Ascending aorta (tissue), 2 donors: ENCODE measurements at regions not wholly inside any gene's neighbourhood (a gene's known extent, or its start where the extent isn't known, plus 50 kb on each side); places are given as distances from the start of the nearest gene placed in this dataset.

Experiments used
- DNase-seq, 2 donors: peaks; one replicate each; pipeline ENCODE4 v3.0.0-alpha.2; 2019; ENCODE audit warnings: low spot score in 2 of 2
- H3K27ac ChIP-seq, 2 donors: fragments of 200-600 bp; sonication (generic); one replicate each; pipeline ENCODE4 v1.5.1; 2016 to 2017; ENCODE audit warnings: mild to moderate bottlenecking in 1 of 2
- H3K27me3 ChIP-seq: fragments of 200-600 bp; sonication (generic); one replicate; pipeline ENCODE4 v1.5.1; 2017
- H3K36me3 ChIP-seq, 2 donors: fragments of 200-600 bp; sonication (generic); one replicate each; pipeline ENCODE4 v1.5.1; 2016
- H3K4me1 ChIP-seq, 2 donors: fragments of 200-600 bp; sonication (generic); one replicate each; pipeline ENCODE4 v1.5.1; 2016 to 2017; ENCODE audit warnings: mild to moderate bottlenecking in 1 of 2
- H3K4me3 ChIP-seq, 2 donors: fragments of 200-600 bp; sonication (generic); one replicate each; pipeline ENCODE4 v1.5.1; 2016 to 2017; ENCODE audit warnings: mild to moderate bottlenecking in 1 of 2
- H3K9me3 ChIP-seq, 2 donors: fragments of 200-600 bp; sonication (generic); one replicate each; pipeline ENCODE4 v1.5.1; 2016
- intact Hi-C: fragments of 100-400 bp; cut with DNase I; formaldehyde crosslinking; loops from one replicate; pipeline ENCODE4 v1.15.1; 2023
- TF ChIP-seq, protein P1 (sequence below), 3 experiments: fragments of 200-600 bp in 2 of 3; fragments of 450-650 bp in 1 of 3; sonication (generic) in 2 of 3; IDR thresholded peaks; one replicate each; pipeline ENCODE4 v1.5.1; 2016 to 2019; ENCODE audit warnings: antibody characterized with exemption in 3 of 3, mild to moderate bottlenecking in 1 of 3, moderate library complexity in 1 of 3

DNA sequence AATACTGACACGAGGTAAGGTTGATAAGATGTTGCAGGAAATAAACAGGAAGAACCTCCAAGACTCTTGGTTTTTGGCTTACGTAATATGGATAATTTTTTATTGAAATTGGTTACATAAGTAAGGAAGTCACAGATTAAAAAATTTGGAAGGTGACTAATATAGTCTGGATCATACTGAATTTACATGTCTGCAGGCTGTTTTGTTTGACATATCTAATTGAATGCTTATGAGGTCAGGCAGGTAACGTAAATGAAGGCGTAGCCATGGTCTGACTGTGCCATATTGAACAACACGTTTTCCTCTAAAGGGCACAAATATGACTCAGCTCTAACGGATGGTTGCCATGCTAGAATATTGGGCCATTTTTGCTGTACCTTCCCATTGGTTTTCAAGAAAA, 648.1 kb upstream of the NOVA1 start:
- TF ChIP-seq, protein P1, sequence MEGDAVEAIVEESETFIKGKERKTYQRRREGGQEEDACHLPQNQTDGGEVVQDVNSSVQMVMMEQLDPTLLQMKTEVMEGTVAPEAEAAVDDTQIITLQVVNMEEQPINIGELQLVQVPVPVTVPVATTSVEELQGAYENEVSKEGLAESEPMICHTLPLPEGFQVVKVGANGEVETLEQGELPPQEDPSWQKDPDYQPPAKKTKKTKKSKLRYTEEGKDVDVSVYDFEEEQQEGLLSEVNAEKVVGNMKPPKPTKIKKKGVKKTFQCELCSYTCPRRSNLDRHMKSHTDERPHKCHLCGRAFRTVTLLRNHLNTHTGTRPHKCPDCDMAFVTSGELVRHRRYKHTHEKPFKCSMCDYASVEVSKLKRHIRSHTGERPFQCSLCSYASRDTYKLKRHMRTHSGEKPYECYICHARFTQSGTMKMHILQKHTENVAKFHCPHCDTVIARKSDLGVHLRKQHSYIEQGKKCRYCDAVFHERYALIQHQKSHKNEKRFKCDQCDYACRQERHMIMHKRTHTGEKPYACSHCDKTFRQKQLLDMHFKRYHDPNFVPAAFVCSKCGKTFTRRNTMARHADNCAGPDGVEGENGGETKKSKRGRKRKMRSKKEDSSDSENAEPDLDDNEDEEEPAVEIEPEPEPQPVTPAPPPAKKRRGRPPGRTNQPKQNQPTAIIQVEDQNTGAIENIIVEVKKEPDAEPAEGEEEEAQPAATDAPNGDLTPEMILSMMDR (IDR thresholded peaks at IDR 0.05), result no peak
- no peak for DNase-seq

GRCh38 chr14:27253966-27254365, 656.1 kb upstream of the NOVA1 start:
- intact Hi-C loops, result no loop called here
- H3K27ac ChIP-seq, result no peak overlapping the region
- TF ChIP-seq, protein P1 (IDR thresholded peaks at IDR 0.05), result no peak
- no peaks in the 10 kb centered on the region for H3K27me3 ChIP-seq
- no peak for DNase-seq
- H3K4me3 ChIP-seq, result no peak overlapping the region
- H3K9me3 ChIP-seq, result no peaks in the 10 kb centered on the region
- H3K4me1 ChIP-seq, result no peaks in the 10 kb centered on the region
- H3K36me3 ChIP-seq, result no peaks in the 10 kb centered on the region

More for the DNA sequence above, 648.1 kb upstream of the NOVA1 start:
- Histone ChIP-seq H3K27me3 (no peaks in the 10 kb centered on the region), H3K4me3 (no peak overlapping the region), H3K4me1 (no peaks in the 10 kb centered on the region), H3K36me3 (no peaks in the 10 kb centered on the region), H3K27ac (no peak overlapping the region), H3K9me3 (no peaks in the 10 kb centered on the region)
- intact Hi-C loops, result no loop called here

DNA sequence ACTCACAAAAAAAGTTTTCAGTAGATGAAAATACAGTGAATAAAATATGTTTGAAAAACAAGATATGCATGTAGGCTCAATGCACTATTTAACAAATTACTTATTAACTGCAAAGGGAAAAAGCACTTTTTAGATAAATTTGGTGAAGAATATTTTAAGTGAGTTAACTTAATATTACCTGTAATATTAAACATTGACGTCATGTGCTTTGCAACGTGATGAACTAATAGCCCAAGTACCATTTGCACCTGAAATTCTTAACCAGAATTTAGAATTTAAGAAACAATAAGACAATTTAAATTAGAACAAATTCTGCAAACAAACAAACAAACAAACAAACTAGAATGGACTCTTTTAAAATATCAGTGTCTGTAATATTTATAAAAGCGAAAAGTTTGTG, 659.0 kb upstream of the NOVA1 start:
- intact Hi-C loops, result no loop called here

DNA sequence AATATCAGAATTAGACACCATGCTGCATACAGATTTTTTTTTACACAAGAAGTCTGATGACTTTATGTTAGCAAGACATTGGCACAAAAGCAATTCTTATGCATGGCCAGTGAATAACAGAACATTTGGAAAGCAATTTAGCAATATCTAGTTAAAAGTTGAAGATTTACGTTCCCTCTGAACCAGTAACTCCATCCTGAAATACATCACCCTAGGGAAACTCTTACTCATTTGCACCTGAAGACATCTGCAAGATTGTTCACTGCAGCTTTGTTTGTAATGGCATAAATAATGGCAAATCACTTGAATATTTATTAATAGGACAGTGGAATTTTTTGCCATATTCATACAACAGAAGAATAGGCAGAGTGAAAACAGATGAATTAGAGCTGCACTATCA, 670.0 kb upstream of the NOVA1 start:
- TF ChIP-seq, protein P1 (IDR thresholded peaks at IDR 0.05), result no peak
- intact Hi-C loops, result no loop called here
- Histone ChIP-seq H3K4me3 (no peak overlapping the region), H3K9me3 (no peaks in the 10 kb centered on the region), H3K27ac (no peak overlapping the region), H3K4me1 (no peaks in the 10 kb centered on the region), H3K36me3 (no peaks in the 10 kb centered on the region), H3K27me3 (no peaks in the 10 kb centered on the region)
- no peak for DNase-seq

More for the DNA sequence above, 659.0 kb upstream of the NOVA1 start:
- Histone ChIP-seq H3K27me3 (no peaks in the 10 kb centered on the region), H3K4me1 (no peaks in the 10 kb centered on the region), H3K9me3 (no peaks in the 10 kb centered on the region), H3K4me3 (no peak overlapping the region), H3K27ac (no peak overlapping the region), H3K36me3 (no peaks in the 10 kb centered on the region)
- no peak for DNase-seq
- TF ChIP-seq, protein P1 (IDR thresholded peaks at IDR 0.05), result no peak

DNA sequence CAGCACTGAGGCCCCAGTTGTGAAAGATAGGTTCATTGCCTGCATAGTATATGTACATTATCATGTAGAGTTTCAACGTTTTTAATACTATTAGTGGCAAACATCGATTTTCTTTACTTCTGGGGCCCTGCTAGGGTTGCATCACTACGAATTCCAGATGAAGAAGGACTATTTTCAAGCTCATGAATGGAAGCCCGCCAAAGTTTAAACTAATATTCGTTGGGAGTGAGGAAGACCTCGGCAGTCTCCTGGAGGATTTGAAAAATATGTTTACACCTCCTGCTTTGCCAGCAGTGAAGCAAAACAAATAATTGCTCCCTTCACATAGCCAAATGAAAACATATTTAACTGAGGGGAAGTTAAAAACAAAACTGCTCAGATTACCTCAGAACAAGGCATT, 672.9 kb upstream of the NOVA1 start:
- TF ChIP-seq, protein P1 (IDR thresholded peaks at IDR 0.05), result no peak
- H3K4me1 ChIP-seq, result no peaks in the 10 kb centered on the region
- H3K9me3 ChIP-seq, result no peaks in the 10 kb centered on the region
- no peaks in the 10 kb centered on the region for H3K36me3 ChIP-seq
- DNase-seq, result no peak
- H3K27ac ChIP-seq, result no peak overlapping the region
- intact Hi-C loops, result no loop called here
- H3K27me3 ChIP-seq, result no peaks in the 10 kb centered on the region
- no peak overlapping the region for H3K4me3 ChIP-seq

DNA sequence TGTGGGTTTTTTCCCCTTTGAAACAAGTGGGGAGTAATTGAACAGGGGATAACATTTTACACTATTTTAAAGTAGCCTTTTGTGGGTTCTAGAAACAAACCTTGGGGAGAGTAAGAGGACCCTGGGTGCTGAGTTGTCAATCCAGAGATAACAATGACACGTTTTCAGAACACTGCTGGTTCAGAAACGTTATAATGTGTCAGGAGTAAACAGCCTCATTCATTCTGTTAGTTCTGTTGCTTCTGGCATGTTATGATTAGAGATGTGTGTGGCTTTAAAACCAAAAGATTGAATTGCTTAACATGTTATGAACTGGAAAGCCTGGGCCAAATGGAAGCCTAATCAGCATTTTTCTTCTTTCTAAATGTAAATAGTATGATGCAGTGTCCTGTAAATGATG, 680.5 kb upstream of the NOVA1 start:
- H3K36me3 ChIP-seq, result no peaks in the 10 kb centered on the region
- TF ChIP-seq, protein P1 (IDR thresholded peaks at IDR 0.05), result no peak
- no peak overlapping the region for H3K27ac ChIP-seq
- H3K9me3 ChIP-seq, result no peaks in the 10 kb centered on the region
- no peaks in the 10 kb centered on the region for H3K4me1 ChIP-seq
- no peak overlapping the region for H3K4me3 ChIP-seq
- DNase-seq, result no peak
- intact Hi-C loops, result no loop called here
- no peaks in the 10 kb centered on the region for H3K27me3 ChIP-seq
